ENCODE measurements at regions not wholly inside any gene's neighbourhood (a gene's known extent, or its start where the extent isn't known, plus 50 kb on each side); places are given as distances from the start of the nearest gene placed in this dataset.

- CTCF ChIA-PET = interaction anchor here (0.6 kb wide), 1 partner anchor 15 kb away, joined by 3 read pairs; no protein-coding TSS in a partner anchor
- POLR2A ChIA-PET = interaction anchor here (1.1 kb wide), 1 partner anchor 150 kb away, joined by 3 read pairs; the partner anchor contains the start of gene ARAP2
Measured at GRCh38 chr4:36394352-36394903, 113.0 kb downstream of the DTHD1 start.

- ChIA-PET POLR2A (no interaction called here), CTCF (interaction anchor here (0.8 to 1.9 kb wide), 7 partner anchors 43 to 159 kb away, joined by 3 to 12 read pairs (median 4); partner anchors contain the start of gene ARAP2)
Measured at GRCh38 chr4:36399762-36400353, 118.4 kb downstream of the DTHD1 start.

GRCh38 chr4:36402008-36402758, 120.8 kb downstream of the DTHD1 start:
- POLR2A ChIA-PET = no interaction called here
- CTCF ChIA-PET = interaction anchor here (0.8 to 1.0 kb wide), 2 partner anchors 12 to 33 kb away, joined by 3 to 5 read pairs; no protein-coding TSS in a partner anchor

- ChIA-PET CTCF (no interaction called here), POLR2A (no interaction called here)
Measured at GRCh38 chr4:36411338-36411737, 129.9 kb downstream of the DTHD1 start.

GRCh38 chr4:36414248-36414647, 132.8 kb downstream of the DTHD1 start:
- ChIA-PET POLR2A (no interaction called here), CTCF (interaction anchor here (1.1 kb wide), 1 partner anchor 12 kb away, joined by 5 read pairs; no protein-coding TSS in a partner anchor)

GRCh38 chr4:36417146-36417545, 135.7 kb downstream of the DTHD1 start:
- POLR2A ChIA-PET = no interaction called here
- CTCF ChIA-PET = no interaction called here

- POLR2A ChIA-PET = no interaction called here
Measured at GRCh38 chr4:36420111-36420679, 138.8 kb downstream of the DTHD1 start.

GRCh38 chr4:36422607-36423006, 141.2 kb downstream of the DTHD1 start:
- ChIA-PET POLR2A (no interaction called here), CTCF (no interaction called here)

More at GRCh38 chr4:36420111-36420679, 138.8 kb downstream of the DTHD1 start:
- CTCF ChIA-PET = no interaction called here

- ChIA-PET CTCF (no interaction called here), POLR2A (no interaction called here)
Measured at GRCh38 chr4:36426741-36427140, 145.3 kb downstream of the DTHD1 start.

- POLR2A ChIA-PET = no interaction called here
- CTCF ChIA-PET = interaction anchor here (0.7 kb wide), 1 partner anchor 799 kb away, joined by 3 read pairs; no protein-coding TSS in a partner anchor
Measured at GRCh38 chr4:36427696-36428095, 146.3 kb downstream of the DTHD1 start.

- CTCF ChIA-PET = no interaction called here
- POLR2A ChIA-PET = no interaction called here
Measured at GRCh38 chr4:36432586-36432985, 151.2 kb downstream of the DTHD1 start.

- ChIA-PET POLR2A (no interaction called here), CTCF (no interaction called here)
Measured at GRCh38 chr4:36439556-36439955, 158.1 kb downstream of the DTHD1 start.

GRCh38 chr4:36445480-36445879, 164.1 kb downstream of the DTHD1 start:
- POLR2A ChIA-PET = no interaction called here
- CTCF ChIA-PET = no interaction called here

- ChIA-PET CTCF (no interaction called here), POLR2A (no interaction called here)
Measured at GRCh38 chr4:36446275-36446674, 164.9 kb downstream of the DTHD1 start.

GRCh38 chr4:36461344-36461743, 179.9 kb downstream of the DTHD1 start:
- ChIA-PET CTCF (no interaction called here), POLR2A (no interaction called here)

- ChIA-PET CTCF (no interaction called here), POLR2A (no interaction called here)
Measured at GRCh38 chr4:36467670-36468069, 186.3 kb downstream of the DTHD1 start.

GRCh38 chr4:36471903-36472302, 190.5 kb downstream of the DTHD1 start:
- ChIA-PET CTCF (no interaction called here), POLR2A (no interaction called here)

GRCh38 chr4:36476135-36476534, 194.7 kb downstream of the DTHD1 start:
- ChIA-PET POLR2A (no interaction called here), CTCF (interaction anchor here (0.7 kb wide), 1 partner anchor 275 kb away, joined by 3 read pairs; no protein-coding TSS in a partner anchor)

GRCh38 chr4:36477861-36478260, 196.4 kb downstream of the DTHD1 start:
- POLR2A ChIA-PET = no interaction called here
- CTCF ChIA-PET = no interaction called here

GRCh38 chr4:36485885-36486284, 204.5 kb downstream of the DTHD1 start:
- POLR2A ChIA-PET = no interaction called here
- CTCF ChIA-PET = no interaction called here

- CTCF ChIA-PET = no interaction called here
- POLR2A ChIA-PET = no interaction called here
Measured at GRCh38 chr4:36489798-36490197, 208.4 kb downstream of the DTHD1 start.
